Medulla oblongata (tissue), 1 donor: ENCODE measurements at regions not wholly inside any gene's neighbourhood (a gene's known extent, or its start where the extent isn't known, plus 50 kb on each side); places are given as distances from the start of the nearest gene placed in this dataset.
"Not testable (repeated sequence)": the region's sequence is repeated elsewhere in the genome, so short reads cannot be mapped to it uniquely, and the experiment has no call there.

Experiments
- DNase-seq: peaks from one replicate; pipeline ENCODE4 v3.0.0-alpha.2; 2015; ENCODE audit errors: extremely low spot score

- no peak for DNase-seq
Observed at GRCh38 chr1:100597061-100597741, 59.3 kb downstream of the GPR88 start.

GRCh38 chr1:100597784-100598183, 59.8 kb downstream of the GPR88 start:
- DNase-seq = no peak

GRCh38 chr1:100600377-100600776, 62.4 kb downstream of the GPR88 start:
- not testable (repeated sequence) for DNase-seq

DNA sequence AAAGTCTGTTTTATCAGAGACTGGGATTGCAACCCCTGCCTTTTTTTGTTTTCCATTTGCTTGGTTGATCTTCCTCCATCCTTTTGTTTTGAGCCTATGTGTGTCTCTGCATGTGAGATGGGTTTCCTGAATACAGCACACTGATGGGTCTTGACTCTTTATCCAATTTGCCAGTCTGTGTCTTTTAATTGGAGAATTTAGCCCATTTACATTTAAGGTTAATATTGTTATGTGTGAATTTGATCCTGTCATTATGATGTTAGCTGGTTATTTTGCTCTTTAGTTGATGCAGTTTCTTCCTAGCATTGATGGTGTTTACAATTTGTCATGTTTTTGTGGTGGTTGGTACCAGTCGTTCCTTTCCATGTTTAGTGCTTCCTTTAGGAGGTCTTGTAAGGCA, 64.1 kb downstream of the GPR88 start:
- DNase-seq = not testable (repeated sequence)

GRCh38 chr1:100604372-100604771, 66.4 kb downstream of the GPR88 start:
- no peak for DNase-seq

- peak; percentile 45 for DNase-seq
Observed at GRCh38 chr1:100606438-100606837, 68.5 kb downstream of the GPR88 start.

- no peak for DNase-seq
Observed at GRCh38 chr1:100607628-100608240, 69.8 kb downstream of the GPR88 start.

- DNase-seq = no peak
Observed at GRCh38 chr1:100609849-100610248, 71.9 kb downstream of the GPR88 start.

DNA sequence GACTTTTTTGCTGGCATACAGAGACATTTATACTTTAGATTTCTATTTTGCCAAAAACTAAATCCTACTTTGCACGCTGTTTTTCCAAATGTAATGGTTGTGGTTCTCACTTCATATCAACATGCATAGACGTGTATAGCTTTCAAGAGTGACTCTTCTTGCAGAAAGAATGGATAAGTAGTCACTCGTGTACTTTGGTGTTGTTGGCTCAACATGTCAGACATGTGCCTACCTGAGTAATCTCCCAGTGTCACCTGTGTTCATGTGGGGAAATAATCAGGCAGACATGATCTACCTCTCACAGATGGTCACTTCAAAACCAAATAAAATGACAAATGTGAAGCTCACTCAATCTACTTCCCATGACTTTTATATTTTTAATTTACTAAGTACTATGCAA, 73.1 kb downstream of the GPR88 start:
- no peak for DNase-seq

DNA sequence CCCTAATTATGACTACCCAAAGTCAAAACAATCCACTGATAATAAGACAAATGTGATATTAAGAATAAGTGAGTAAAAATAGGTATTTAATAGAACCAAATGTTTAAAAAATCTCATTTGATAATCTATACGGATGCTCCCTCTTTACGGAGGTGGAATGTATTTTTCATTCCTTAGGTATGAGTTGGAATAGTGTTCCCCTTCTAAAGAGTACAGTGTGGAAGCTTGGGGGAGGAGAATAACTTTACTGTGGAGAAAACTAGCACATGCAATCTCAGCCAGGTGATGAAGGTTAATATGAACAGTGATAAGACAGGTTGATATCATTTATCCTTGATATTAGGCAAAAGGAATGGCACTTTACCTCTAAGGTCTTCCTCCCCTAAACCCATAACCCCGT, 74.6 kb downstream of the GPR88 start:
- DNase-seq = no peak

DNA sequence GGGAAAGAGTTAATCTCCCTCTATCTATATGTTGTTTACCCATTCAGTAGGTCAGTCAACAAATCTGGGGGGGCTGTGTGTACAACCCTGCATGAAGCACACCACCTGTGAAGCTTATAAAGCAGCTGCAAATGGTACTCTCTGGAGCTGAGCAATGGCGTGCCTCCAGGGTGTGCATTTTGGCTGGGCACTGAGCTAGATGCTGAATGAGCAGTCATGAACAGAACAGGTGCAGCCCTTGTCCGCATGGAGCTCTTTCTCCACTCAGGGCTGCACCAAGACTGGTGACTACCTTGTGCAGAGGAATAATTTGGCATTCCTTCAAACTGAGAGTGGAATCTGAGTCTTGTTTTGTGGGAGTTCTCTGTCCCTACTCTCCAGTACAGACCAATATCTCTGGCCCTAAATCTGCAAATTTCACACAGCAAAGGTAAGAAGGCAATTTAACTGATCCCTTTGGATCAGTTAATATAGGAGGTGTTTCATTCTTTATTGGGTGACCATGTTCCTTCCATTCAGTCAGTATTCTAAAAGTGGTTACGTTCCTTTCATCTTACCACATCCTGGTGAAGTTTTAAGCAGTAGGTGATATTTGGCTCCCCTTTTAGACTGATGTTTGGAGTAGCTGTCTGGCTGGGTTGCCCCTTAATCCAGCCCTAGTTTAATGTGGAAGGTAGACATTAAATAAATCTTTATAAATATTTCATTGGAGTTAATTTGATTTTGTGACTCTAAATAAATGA, 76.0 kb downstream of the GPR88 start:
- no peak for DNase-seq

- no peak for DNase-seq
Observed at GRCh38 chr1:100614570-100614969, 76.6 kb downstream of the GPR88 start.

DNA sequence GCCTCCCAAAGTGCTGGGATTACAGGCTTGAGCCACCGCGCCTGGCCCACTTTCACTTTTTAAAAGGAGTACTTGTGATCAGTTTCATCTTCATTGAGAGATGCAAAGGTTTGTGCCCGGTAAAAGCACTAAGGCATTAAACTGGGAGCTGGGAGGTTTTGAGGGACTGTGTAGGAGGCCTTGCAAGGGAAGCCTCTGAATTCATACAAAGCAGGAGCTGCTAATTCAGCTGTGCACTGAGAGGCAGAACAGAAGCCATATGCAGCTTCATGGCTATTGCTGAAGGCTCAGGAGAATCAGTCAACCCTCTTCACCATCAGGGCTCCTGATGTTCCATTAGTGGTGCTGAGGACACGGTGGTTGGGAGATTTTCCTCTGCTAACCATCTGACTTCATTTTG, 77.7 kb downstream of the GPR88 start:
- DNase-seq = no peak

DNA sequence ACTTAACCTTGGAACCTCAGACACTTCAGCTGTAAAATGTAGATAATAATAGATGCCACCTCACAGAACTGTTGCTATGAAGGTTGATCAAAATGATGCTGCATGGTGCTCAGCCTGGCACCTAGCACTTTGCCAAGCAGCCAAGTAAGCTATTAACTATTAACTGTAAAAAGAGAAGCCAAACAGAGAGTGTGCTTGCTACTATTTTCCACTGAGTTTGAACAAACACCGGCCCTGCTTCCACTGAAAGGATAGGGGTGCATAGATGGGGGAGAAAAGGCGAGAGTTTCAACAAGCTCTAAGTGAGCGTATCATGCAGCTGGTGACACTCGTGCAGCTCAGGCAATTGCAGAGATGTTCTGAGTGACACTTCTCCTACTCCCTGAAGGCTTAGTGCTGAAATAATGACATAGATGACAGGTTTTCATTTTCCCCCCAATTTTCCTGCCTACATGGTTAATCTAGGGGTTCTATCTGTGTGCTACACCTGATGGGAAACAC, 78.2 kb downstream of the GPR88 start:
- DNase-seq = no peak

- DNase-seq = peak; percentile 62
Observed at GRCh38 chr1:100622037-100622436, 84.1 kb downstream of the GPR88 start.

GRCh38 chr1:100622506-100622905, 84.6 kb downstream of the GPR88 start:
- DNase-seq = no peak

DNA sequence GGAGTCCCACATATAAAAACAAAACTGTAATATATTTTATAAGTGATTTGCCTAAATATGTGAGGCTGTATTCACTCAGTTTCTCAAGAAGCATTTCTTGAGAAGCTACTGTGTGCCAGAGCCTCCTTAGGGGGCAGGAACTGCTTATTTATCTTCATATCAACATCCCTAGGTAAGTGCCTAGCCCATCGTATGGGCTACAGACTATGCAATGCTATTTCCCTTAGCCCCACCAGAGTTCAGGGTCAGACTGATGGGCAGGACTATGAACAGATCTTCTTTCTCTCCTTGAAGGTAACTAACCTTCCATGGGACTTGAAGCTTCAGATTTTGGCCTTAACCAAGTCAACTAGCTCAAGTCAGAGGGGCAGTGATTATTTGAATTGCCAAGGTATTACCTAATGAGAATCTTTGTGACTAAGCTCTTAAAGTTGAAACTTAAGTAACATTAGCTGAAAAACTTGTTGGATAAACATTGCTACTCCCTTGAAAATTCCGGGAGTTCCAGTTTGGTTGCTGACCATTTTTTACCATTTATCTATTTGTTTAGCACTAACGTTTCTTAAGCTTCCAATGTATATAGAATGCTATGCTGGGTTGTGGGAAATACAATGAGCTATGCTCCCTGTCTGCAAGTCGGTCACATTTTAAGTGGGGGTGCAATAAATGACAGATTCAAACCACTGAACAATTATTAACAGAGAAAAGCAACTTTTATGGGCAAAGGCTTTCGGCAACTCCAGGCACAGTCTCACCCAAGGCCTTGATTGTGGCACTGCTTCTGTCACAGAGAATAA, 85.2 kb downstream of the GPR88 start:
- no peak for DNase-seq

GRCh38 chr1:100624886-100625610, 87.1 kb downstream of the GPR88 start:
- DNase-seq = no peak

GRCh38 chr1:100626397-100626796, 88.5 kb downstream of the GPR88 start:
- no peak for DNase-seq

GRCh38 chr1:100627054-100627716, 89.2 kb downstream of the GPR88 start:
- DNase-seq = no peak

GRCh38 chr1:100627936-100628335, 90.0 kb downstream of the GPR88 start:
- DNase-seq = no peak
